ENCODE measurements at regions not wholly inside any gene's neighbourhood (a gene's known extent, or its start where the extent isn't known, plus 50 kb on each side); places are given as distances from the start of the nearest gene placed in this dataset.
A peak's percentile ranks its signal among the peaks of the same experiment; 100 is the strongest.
"Not testable (repeated sequence)": the region's sequence is repeated elsewhere in the genome, so short reads cannot be mapped to it uniquely, and the experiment has no call there.

DNA sequence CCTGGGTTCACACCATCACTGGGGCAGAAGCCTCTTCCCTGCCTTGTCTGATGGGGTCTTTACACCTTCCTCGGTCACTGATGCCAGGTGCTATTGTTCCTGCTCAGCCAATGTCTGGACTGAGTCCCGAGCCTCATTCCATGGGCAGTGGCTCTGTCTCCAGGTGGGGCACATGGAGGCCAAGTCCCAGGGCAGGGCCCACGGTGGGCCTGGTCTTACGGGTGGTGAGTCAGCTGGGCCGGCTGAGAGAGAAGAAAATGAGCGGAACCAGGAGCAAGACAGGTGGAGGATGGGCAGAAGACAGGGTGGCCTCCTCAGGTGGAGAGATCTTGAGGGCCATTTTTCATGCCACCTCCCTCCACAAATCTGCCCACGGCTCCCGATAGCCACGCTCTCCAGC lies 131.7 kb upstream of the FAM20C start:
- no peaks in the 10 kb centered on the region; the same call in 1 of the 2 replicates for H3K27me3 ChIP-seq (ENCODE audit: control insufficient read depth, insufficient read depth, low read length)
- DNase-seq: no peak
- H3K36me3 ChIP-seq (replicated peaks; ENCODE audit: control insufficient read depth, insufficient read depth, low read length): no peaks in the 10 kb centered on the region
- no peak overlapping the region for H3K4me3 ChIP-seq (ENCODE audit: insufficient read depth, low read depth, low read length)

- DNase-seq: no peak
- Histone ChIP-seq H3K27me3 (ENCODE audit: control insufficient read depth, insufficient read depth, low read length) (no peaks in the 10 kb centered on the region; the same call in 1 of the 2 replicates), H3K4me3 (ENCODE audit: insufficient read depth, low read depth, low read length) (no peak overlapping the region), H3K36me3 (replicated peaks; ENCODE audit: control insufficient read depth, insufficient read depth, low read length) (no peaks in the 10 kb centered on the region)
Measured at GRCh38 chr7:61111-61510, 131.3 kb upstream of the FAM20C start.

GRCh38 chr7:61576-62360 lies 130.6 kb upstream of the FAM20C start:
- Histone ChIP-seq H3K27me3 (ENCODE audit: control insufficient read depth, insufficient read depth, low read length) (no peaks in the 10 kb centered on the region), H3K36me3 (replicated peaks; ENCODE audit: control insufficient read depth, insufficient read depth, low read length) (no peaks in the 10 kb centered on the region), H3K4me3 (ENCODE audit: insufficient read depth, low read depth, low read length) (no peak overlapping the region)
- no peak for DNase-seq

- H3K36me3 ChIP-seq (replicated peaks; ENCODE audit: control insufficient read depth, insufficient read depth, low read length): no peaks in the 10 kb centered on the region
- no peak for DNase-seq
- no peaks in the 10 kb centered on the region for H3K27me3 ChIP-seq (ENCODE audit: control insufficient read depth, insufficient read depth, low read length)
- H3K4me3 ChIP-seq (ENCODE audit: insufficient read depth, low read depth, low read length): no peak overlapping the region
Measured at GRCh38 chr7:62361-63116, 129.8 kb upstream of the FAM20C start.

DNA sequence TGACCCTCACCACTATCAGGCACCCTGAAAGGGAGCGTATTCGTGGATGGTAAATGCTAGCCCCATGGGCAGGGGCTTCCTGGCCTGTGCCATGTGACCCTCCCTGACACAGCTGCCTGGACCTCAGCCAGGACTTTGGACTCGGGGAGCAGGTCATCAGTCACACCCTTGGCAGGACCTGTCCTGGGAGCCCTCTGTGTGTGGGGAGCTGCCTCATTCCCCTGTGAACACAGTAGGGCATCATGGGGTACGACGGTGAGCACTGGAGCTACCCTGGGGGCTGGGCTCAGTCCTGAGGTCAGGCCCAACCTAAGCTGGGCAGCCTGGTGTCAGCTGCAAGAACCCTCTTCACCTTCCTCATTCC lies 129.3 kb upstream of the FAM20C start:
- Histone ChIP-seq H3K4me3 (ENCODE audit: insufficient read depth, low read depth, low read length) (no peak overlapping the region), H3K36me3 (replicated peaks; ENCODE audit: control insufficient read depth, insufficient read depth, low read length) (no peaks in the 10 kb centered on the region), H3K27me3 (ENCODE audit: control insufficient read depth, insufficient read depth, low read length) (no peaks in the 10 kb centered on the region)
- no peak for DNase-seq

DNA sequence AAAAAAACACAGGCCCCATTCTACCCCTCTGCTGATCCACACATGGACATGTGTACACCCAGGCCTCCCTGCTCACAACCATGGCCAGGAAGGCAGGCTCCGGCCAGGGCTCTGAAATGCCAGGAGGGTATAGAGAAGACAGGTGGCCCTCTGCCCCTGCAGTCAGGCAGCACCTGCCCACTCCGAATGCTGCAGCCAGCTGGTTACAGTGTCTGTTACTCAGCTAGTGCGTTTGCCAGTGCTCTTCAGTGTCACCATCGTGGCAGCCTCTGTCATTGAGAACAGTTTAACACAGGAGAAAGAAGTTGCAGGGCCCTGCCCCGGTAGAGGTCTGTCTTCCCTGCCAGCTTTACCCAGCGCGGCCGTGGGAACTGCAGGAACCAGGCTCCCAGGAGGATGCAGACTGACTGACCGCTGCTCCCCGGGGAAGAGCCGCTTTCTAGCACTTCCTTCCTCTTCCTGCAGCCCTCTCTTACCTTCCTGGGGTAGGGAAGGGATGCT lies 128.8 kb upstream of the FAM20C start:
- no peaks in the 10 kb centered on the region for H3K36me3 ChIP-seq (replicated peaks; ENCODE audit: control insufficient read depth, insufficient read depth, low read length)
- H3K27me3 ChIP-seq (ENCODE audit: control insufficient read depth, insufficient read depth, low read length): no peaks in the 10 kb centered on the region
- no peak overlapping the region for H3K4me3 ChIP-seq (ENCODE audit: insufficient read depth, low read depth, low read length)
- DNase-seq: peak; percentile 59

- no peaks in the 10 kb centered on the region for H3K27me3 ChIP-seq (ENCODE audit: control insufficient read depth, insufficient read depth, low read length)
- H3K4me3 ChIP-seq (ENCODE audit: insufficient read depth, low read depth, low read length): no peak overlapping the region
- DNase-seq: peak; percentile 88
- no peaks in the 10 kb centered on the region for H3K36me3 ChIP-seq (replicated peaks; ENCODE audit: control insufficient read depth, insufficient read depth, low read length)
Measured at GRCh38 chr7:64098-64915, 128.1 kb upstream of the FAM20C start.

DNA sequence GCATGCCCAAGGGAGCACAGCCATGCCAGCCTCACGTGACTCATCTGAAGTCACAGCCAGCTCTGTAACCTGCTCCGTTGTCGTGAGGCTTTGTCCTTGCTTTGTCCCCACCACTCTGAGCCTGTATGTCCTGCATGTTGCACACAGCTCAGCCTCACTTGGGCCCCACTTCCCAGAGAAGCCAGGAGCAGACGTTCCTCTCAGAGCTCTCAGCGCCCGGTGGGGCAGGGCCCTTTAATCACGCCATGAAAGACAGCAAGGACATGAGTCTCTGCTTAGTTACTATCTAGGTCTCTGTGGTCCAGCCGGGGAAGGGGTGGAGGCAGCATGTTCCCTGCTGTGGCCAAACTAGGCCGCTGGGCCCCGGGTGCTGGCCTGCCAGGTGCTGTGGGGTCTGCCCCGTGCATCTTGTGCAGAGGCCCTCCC lies 127.4 kb upstream of the FAM20C start:
- Histone ChIP-seq H3K4me3 (ENCODE audit: insufficient read depth, low read depth, low read length) (no peak overlapping the region), H3K36me3 (replicated peaks; ENCODE audit: control insufficient read depth, insufficient read depth, low read length) (no peaks in the 10 kb centered on the region), H3K27me3 (ENCODE audit: control insufficient read depth, insufficient read depth, low read length) (no peaks in the 10 kb centered on the region)
- DNase-seq: no peak

DNA sequence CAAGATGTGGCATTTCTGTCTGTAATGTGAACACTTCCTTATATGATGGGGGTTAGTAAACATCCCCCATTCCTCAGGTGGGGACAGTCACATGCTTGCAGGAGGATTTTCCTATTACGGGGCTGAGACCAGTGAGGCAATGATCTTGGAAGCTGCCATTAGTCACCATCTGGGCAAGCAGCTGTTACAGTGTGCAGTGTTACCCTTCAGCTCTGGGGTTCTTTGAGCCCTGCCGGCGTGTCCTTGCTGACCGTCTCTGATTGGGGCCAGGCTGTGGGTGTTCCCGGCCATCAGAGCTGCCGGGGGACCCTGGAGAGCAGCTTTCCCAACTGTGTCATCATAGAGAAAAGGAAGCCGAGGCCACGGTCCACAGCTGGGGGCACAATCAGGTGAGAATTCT lies 126.8 kb upstream of the FAM20C start:
- H3K4me3 ChIP-seq (ENCODE audit: insufficient read depth, low read depth, low read length): no peak overlapping the region
- no peak for DNase-seq
- H3K36me3 ChIP-seq (replicated peaks; ENCODE audit: control insufficient read depth, insufficient read depth, low read length): no peaks in the 10 kb centered on the region
- no peaks in the 10 kb centered on the region for H3K27me3 ChIP-seq (ENCODE audit: control insufficient read depth, insufficient read depth, low read length)

- Histone ChIP-seq H3K4me3 (ENCODE audit: insufficient read depth, low read depth, low read length) (no peak overlapping the region), H3K27me3 (ENCODE audit: control insufficient read depth, insufficient read depth, low read length) (no peaks in the 10 kb centered on the region), H3K36me3 (replicated peaks; ENCODE audit: control insufficient read depth, insufficient read depth, low read length) (no peaks in the 10 kb centered on the region)
- DNase-seq: peak; percentile 6
Measured at GRCh38 chr7:66296-66695, 126.1 kb upstream of the FAM20C start.

GRCh38 chr7:66741-67140 lies 125.6 kb upstream of the FAM20C start:
- no peak overlapping the region for H3K4me3 ChIP-seq (ENCODE audit: insufficient read depth, low read depth, low read length)
- DNase-seq: peak; percentile 30
- H3K36me3 ChIP-seq (replicated peaks; ENCODE audit: control insufficient read depth, insufficient read depth, low read length): no peaks in the 10 kb centered on the region
- H3K27me3 ChIP-seq (ENCODE audit: control insufficient read depth, insufficient read depth, low read length): no peaks in the 10 kb centered on the region

GRCh38 chr7:67661-68395 lies 124.5 kb upstream of the FAM20C start:
- no peaks in the 10 kb centered on the region for H3K36me3 ChIP-seq (replicated peaks; ENCODE audit: control insufficient read depth, insufficient read depth, low read length)
- no peaks in the 10 kb centered on the region for H3K27me3 ChIP-seq (ENCODE audit: control insufficient read depth, insufficient read depth, low read length)
- no peak overlapping the region for H3K4me3 ChIP-seq (ENCODE audit: insufficient read depth, low read depth, low read length)
- peak; percentile 61 for DNase-seq

DNA sequence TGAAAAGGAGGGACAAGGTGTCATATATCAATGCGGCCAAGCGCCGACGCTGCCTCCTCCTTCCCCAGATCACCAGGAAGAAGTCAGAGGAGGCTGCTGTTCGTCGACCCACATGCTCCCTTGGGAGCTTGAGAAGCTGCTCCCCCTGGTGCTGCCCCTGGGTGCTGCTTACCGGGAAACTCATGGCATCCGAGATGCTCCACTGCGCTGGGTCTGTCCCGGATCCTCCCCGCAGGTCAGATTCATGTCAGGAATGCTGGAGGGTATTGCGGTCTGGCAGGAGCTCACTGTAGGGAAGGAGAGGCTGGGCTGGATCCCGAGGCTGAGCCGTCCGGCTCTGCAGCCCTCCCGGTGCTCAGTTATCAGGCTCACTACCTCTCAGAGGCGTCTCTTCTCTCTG lies 123.7 kb upstream of the FAM20C start:
- H3K27me3 ChIP-seq (ENCODE audit: control insufficient read depth, insufficient read depth, low read length): no peaks in the 10 kb centered on the region
- no peaks in the 10 kb centered on the region for H3K36me3 ChIP-seq (replicated peaks; ENCODE audit: control insufficient read depth, insufficient read depth, low read length)
- peak; percentile 68 for DNase-seq
- H3K4me3 ChIP-seq (ENCODE audit: insufficient read depth, low read depth, low read length): no peak overlapping the region

DNA sequence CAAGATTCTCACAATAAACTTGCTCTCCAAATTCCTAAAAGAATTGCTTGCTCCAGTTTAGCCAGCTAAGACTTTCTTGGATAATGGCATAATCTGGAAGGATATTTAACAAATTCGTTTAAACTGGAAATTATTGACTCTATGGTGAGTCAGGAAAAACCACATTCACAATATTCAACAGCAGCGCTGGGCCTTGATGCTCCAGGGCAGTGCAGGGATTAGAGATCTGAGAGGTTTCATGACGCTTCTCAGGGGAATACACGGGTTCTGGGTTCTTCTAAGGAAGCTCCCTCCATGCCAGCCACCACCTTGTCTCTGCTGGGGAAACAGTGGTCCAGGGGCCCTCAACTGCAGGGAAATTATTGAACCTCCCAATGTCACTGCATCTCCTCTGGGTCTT lies 123.3 kb upstream of the FAM20C start:
- not testable (repeated sequence) for H3K27me3 ChIP-seq (ENCODE audit: control insufficient read depth, insufficient read depth, low read length); H3K36me3 ChIP-seq (replicated peaks; ENCODE audit: control insufficient read depth, insufficient read depth, low read length); H3K4me3 ChIP-seq (ENCODE audit: insufficient read depth, low read depth, low read length); DNase-seq

Measured in H7 (cell line).